ENCODE measurements at regions not wholly inside any gene's neighbourhood (a gene's known extent, or its start where the extent isn't known, plus 50 kb on each side); places are given as distances from the start of the nearest gene placed in this dataset.

DNA sequence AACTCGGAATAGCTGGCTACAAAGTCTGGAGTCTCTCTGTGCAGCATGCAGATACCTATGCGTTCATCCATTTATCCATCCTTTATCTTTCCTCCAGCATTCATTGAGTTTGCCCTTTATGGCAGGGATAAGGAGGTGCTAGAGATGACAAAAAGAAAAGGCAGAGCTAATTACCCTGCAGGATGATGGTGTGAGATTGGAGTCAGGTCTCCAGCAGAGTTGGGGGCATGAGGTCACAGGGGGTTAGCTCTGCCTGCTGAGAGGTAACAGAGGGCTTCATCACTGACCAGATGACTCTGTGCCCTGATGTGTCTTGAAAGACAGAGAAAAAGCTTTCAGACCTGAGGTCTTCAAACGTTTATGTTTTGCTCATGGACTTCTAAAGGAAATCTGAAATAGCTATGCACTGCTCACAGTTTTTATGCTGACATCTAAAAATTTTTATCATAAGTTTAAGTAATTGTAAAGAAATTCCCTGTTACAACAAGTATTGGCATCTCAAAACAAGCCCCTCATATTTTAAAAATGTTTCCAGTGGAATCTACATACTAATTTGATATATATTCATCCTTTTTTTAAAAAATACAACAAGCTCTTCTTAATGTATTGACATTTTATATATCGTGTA is 132.3 kb upstream of the ANKRD28 start:
- TF ChIP-seq, protein P1, sequence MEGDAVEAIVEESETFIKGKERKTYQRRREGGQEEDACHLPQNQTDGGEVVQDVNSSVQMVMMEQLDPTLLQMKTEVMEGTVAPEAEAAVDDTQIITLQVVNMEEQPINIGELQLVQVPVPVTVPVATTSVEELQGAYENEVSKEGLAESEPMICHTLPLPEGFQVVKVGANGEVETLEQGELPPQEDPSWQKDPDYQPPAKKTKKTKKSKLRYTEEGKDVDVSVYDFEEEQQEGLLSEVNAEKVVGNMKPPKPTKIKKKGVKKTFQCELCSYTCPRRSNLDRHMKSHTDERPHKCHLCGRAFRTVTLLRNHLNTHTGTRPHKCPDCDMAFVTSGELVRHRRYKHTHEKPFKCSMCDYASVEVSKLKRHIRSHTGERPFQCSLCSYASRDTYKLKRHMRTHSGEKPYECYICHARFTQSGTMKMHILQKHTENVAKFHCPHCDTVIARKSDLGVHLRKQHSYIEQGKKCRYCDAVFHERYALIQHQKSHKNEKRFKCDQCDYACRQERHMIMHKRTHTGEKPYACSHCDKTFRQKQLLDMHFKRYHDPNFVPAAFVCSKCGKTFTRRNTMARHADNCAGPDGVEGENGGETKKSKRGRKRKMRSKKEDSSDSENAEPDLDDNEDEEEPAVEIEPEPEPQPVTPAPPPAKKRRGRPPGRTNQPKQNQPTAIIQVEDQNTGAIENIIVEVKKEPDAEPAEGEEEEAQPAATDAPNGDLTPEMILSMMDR (IDR thresholded peaks at IDR 0.05; ENCODE audit: extremely low read depth in 1 of 2, insufficient read depth in 1 of 2, low read depth in 1 of 2, low read length in 2 of 2): no peak
- TF ChIP-seq POLR2A (IDR thresholded peaks at IDR 0.05; ENCODE audit: low read depth, low read length) (no peak), POLR2AphosphoS5 (IDR thresholded peaks at IDR 0.05; ENCODE audit: insufficient read depth, low read depth, low read length) (no peak), EZH2 (IDR thresholded peaks at IDR 0.05; ENCODE audit: borderline replicate concordance, low read depth, low read length, severe bottlenecking) (no peak), MYC (IDR thresholded peaks at IDR 0.05; ENCODE audit: low read depth, low read length) (no peak)
- TF ChIP-seq, protein P2, sequence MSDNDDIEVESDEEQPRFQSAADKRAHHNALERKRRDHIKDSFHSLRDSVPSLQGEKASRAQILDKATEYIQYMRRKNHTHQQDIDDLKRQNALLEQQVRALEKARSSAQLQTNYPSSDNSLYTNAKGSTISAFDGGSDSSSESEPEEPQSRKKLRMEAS (IDR thresholded peaks at IDR 0.05; ENCODE audit: insufficient read depth, insufficient read length): no peak

Measured in endothelial cell of umbilical vein (primary cell).